HG02973 (cell line): ENCODE measurements at regions not wholly inside any gene's neighbourhood (a gene's known extent, or its start where the extent isn't known, plus 50 kb on each side); places are given as distances from the start of the nearest gene placed in this dataset.

Source experiments
- ATAC-seq: cut with Tn5 transposase; IDR thresholded peaks from one replicate; pipeline ENCODE4 v1.9.1; 2021; ENCODE audit warnings: moderate library complexity; ENCODE audit not compliant: unreplicated experiment

GRCh38 chr5:148708854-148709253 is 54.5 kb upstream of the HTR4 start:
- ATAC-seq = no peak

DNA sequence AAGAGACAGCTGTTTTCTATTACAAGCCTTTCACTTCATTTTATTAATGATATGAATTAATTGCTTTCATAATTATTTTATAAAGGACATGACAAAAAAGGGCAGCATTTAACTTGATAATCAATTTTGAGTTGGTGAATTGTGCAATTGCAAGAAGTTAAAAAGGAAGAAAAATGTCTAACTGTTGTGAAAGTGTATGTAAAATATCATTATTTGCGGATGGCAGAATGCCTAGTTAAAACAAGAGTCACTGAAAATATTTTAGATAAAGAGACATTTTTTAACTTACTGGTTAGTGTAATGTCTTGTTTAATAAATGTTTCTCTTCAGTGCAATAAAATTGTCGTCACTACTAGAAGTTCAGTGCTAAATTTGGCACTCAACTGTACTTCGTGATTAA is 57.6 kb upstream of the HTR4 start:
- ATAC-seq = no peak

DNA sequence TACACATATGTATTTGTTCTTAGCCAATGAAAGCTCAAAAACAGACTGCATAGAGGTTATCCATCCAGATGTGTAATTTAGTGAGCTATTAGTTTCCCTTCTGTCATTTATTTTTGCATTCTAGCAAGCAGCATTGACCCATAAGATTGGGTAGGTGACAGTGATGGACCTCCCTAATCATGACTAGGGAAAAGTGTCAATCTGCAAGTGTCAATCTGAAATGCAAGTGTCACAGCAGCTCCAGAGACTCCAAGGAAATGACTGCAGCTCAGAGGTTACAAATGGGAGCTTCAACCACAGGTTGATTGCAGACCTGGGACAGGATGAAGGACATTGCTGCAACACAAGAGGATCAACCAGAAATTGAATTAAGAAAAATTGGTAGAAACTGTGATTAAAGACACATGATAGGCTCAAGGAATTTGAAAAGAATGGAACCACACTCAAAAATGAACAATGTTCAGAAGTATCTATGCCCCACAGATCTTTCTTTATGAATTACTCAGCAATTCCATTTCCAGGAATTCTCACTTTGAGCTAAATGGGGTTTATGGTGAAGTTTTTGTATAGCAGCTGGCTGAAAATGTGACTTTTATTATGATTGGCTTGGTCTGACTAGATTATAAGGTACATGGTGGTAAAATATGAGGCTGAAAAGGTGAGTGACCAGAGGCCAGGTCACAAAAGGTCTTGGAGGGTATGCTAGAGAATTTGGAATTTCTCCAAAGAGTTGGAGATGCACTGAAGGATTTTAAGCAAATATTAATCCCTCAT is 59.6 kb upstream of the HTR4 start:
- no peak for ATAC-seq

DNA sequence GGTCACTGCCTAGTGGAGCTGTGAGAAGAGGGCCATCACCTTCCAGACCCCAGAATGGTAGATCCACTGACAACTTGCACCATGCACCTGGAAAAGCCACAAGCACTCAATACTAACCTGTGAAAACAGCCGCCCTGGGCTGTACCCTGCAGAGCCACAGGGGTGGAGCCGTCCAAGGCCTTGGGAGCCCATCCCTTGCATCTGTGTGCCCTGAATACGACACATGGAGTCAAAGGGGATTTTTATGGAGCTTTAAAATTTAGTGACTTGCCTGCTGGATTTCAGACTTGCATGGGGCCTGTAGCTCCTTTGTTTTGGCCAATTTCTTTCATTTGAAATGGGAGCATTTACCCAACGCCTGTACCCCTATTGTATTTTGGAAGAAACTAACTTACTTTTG is 62.4 kb upstream of the HTR4 start:
- no peak for ATAC-seq

DNA sequence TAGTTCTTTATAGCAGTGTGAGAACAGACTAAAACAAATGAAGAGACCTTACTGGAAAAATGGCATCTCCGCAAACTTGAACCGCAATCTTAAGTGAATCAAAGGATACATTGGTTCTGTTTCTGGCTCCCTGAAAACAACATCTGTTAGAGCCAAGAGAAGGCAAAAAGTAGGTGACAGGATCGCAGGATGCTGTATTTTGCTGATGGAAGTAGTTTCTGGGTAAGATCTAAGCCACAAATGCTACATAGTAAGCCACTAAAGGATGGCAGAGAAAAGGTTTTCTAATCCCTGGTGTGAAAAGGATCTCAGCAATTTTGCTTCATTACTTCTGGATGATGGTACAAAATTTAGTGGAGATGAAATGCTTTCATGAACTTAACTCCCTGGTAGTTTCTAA is 63.3 kb upstream of the HTR4 start:
- no peak for ATAC-seq

DNA sequence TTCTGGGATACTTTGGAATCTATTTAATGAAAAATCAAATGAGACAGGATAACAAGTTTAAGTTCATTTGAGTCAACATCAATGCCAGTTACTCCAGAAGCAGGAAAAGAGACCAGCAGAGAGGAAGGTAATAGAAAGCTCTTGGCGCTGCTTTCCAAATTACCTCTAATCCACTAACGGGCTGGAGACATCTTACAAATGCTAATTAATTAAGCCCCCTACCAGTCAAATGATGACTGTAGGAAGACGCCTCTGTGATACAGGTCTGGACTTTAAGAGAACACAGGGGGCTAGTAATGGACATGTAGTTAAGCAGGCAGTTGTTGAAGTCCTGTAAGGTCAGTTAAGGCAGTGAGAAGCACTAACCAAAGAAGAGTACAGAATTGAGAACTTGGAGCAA is 65.3 kb upstream of the HTR4 start:
- ATAC-seq = no peak

DNA sequence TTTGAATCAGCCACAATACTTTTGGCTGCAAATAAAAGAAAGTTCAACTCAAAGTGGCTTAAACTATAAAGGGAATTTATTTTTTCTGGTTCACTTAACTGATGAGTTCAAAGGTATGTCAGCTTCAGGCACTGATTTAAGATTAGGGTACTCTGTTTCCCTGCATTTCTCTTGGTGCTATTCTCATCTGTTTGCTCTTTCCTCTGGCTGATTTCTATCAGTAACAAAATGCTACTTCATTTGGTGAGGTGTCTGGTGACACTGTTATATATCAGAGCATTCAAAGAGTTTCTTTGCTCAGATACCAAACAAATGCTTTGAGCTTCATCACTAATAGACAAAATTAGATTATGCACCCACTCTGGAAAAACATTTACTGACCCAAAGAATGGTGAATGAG is 65.9 kb upstream of the HTR4 start:
- ATAC-seq = no peak

DNA sequence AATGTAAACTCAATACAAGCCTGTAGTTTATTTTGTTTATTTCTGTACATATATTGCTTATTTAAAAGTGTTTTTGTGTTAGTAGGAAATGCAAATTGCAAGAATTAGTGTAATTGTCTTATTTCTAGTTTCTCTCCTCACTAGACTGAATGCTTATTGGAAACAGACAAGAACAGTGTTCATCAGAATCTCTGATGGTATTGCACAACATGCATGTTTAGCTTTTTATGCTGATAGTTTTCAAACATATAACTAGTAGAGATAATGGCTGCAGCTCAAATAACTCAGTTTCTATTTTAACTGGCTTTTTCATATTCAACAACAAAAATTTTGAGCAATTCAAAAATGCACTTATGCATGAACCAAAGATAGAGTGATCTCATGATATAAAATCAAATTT is 68.8 kb upstream of the HTR4 start:
- ATAC-seq = no peak

DNA sequence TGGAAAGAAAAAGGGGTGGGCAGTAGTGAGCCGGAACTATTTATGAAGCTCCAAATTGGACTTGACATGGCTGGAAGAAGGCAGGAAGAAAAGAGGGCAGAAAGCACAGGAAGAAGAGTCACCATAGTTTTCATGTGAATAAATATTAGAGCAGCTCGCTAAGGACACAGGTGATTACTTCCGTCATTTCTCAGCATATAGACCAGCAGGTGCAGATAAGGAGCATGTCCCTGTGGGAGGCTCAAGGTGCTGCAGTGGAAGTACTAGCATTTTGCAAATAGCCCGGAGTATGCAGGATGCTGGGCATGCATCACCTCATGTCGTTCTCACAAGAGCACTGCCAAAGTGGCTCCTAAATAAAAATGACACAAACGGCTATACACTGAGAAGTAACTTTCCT is 71.3 kb upstream of the HTR4 start:
- no peak for ATAC-seq

- no peak for ATAC-seq
Measured at GRCh38 chr5:148729182-148729581, 74.9 kb upstream of the HTR4 start.

DNA sequence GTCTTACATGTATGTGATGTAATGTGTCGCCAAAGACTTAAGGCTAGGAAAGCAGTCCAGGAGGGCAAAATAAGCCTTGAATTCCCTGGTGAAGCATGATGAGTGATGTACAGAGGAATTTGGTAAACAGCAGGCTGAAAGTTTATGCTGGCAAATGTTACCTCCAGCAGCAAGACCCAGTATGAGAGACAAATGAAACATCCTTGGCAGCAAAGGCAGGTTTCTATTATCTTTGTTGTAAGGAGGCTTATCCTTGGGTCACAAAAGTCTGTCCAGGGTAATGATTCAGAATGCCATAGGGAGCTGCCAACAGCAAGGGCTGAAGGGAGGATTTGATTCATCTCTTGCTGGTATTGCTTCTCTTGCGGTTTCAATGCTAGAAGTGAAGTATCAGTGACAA is 75.9 kb upstream of the HTR4 start:
- ATAC-seq = no peak

GRCh38 chr5:148730942-148731898 is 76.9 kb upstream of the HTR4 start:
- ATAC-seq = peak; percentile 92

GRCh38 chr5:148732692-148733091 is 78.4 kb upstream of the HTR4 start:
- ATAC-seq = no peak

DNA sequence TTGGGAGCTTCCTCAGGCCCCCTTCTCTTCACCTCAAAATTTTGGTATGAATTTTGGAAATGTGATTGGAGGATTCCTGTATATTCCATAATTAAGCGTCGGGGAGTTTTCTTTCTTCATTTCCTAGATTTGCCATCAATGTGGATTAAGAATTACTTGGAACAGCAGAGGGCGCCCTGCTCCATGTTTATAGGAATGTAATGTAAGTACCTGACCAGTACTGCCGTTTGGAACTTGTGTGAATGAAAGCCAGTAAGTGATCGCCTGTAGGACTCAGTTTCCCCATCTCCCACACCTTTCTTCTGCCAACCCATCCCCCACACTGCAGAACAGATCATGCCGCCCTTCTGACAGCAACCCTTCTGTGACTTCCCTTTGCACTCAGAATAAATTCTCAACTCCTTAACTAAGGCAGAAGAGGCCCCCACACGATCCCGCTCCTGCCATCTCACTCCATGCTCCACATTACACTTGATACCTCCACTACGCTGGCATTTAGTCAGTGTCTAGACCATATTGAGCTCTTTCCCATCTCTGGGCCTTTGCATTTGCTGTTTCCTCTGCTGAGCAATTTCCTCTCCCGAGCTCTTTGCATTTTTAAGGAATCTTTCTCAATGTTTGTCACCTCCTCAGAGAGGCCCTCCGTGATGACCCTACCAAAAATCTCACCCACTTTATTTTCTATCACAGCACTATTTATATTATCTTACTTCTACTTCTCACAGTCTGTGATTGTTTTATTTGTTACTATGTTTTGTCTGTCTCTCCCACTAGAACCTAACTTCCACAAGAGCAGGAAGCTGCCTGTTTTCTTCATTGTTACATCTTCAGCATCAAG is 79.5 kb upstream of the HTR4 start:
- ATAC-seq = no peak

- ATAC-seq = no peak
Measured at GRCh38 chr5:148734518-148734917, 80.2 kb upstream of the HTR4 start.

DNA sequence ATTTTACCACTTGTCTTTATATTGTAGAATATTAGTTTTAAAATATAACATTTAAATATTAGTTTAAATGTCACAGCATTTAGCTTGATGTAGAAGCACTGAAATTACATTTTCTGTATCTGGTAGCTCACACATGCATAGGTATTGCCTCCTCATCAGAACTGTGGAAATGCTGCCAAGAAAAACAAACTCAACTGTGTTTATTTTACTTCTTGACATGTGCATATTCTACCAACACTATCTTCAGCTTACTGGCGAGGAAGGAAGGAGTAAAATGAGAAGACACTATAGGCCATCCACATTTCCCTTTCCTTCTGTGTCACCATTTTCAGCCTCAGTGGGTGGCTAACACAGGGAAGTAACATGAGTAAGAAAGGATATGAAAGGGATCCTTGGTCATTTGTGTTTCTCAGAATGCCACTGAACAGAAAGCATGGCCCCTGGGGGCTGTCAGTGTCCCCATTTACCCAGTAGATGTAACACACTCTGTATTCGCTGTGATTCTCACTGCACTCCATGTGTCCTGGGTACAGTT is 81.0 kb upstream of the HTR4 start:
- no peak for ATAC-seq

DNA sequence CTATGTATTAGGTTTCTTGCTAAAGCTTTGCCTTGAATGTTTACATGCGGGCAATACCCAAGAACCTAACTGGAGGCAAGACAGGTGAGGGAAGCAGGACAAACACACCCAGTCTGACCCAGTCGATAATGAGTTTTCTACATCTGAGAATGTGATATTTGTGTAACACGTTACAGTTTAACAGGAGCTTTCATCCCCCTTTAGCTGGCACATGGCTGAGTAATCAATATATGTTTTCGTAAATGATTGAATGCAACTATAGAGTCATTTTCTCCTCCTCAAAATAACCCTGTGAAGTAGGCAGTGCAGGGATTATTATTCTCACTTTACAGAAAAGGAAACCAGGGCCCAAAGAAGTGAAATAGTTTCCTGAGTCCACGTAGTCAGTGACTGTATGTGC is 84.7 kb upstream of the HTR4 start:
- no peak for ATAC-seq

DNA sequence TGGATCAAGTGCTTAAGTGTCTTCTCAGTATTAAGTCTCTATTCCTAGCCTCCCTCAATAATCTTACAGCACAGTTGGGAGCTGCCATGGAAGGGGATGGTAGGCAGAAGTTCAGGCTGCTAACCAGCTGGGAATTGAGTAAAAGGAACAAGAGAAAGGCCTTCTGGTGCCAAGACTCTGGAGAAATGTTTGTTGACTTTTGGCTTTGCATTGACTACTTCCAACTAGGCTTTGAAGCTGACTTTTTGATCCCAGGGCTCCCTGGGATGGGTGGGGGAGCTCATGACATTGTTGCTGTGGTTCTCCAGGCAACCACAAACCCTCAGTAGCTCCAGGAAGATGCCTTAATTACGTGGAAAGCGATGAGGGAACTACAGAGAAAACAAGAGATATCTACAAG is 85.2 kb upstream of the HTR4 start:
- no peak for ATAC-seq

DNA sequence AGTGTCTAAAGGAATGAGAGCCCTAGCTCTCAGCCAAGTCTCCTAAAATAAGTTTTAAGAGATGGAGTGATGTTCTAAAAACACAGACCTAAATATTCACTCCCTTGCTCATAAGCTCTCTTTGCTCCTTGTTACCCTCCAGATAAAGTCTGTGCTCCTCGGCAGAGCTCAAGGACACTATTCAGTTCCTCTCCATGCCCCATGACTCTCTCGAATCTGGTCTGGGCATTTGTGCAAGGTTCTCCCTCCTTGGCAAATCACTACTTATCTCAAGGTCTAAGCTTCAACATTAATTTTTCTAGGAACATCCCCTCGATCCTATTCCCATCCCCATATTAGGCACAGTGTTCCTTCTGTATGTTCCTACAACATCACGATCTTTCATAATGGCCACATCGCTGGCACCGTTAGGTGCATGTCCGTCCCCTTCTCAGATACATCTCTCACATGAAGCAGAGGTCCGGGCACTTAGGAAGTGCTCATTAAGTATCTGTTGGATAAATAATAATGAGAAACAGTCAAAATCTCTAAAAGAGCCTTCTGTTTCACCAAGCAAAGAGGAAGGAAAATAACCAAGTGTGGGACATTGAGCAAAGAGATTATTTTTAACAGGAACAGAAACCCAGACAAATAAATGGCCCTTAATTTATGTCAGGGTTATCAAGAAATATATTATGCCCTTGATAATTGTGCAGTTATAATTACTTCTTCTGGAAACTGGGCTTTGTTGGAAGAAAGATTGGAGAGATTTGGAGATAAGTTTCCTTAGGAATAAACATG is 85.9 kb upstream of the HTR4 start:
- no peak for ATAC-seq
